ENCODE measurements at regions not wholly inside any gene's neighbourhood (a gene's known extent, or its start where the extent isn't known, plus 50 kb on each side); places are given as distances from the start of the nearest gene placed in this dataset.
"Not testable (repeated sequence)": the region's sequence is repeated elsewhere in the genome, so short reads cannot be mapped to it uniquely, and the experiment has no call there.

GRCh38 chr10:8350250-8350967, 295.9 kb downstream of the GATA3 start:
- no peak for DNase-seq

- no peak for DNase-seq
Measured at GRCh38 chr10:8352171-8353075, 297.9 kb downstream of the GATA3 start.

- no peak for DNase-seq
Measured at GRCh38 chr10:8356283-8356682, 301.8 kb downstream of the GATA3 start.

GRCh38 chr10:8359467-8359866, 305.0 kb downstream of the GATA3 start:
- DNase-seq: no peak

- DNase-seq: no peak
Measured at GRCh38 chr10:8360365-8360764, 305.9 kb downstream of the GATA3 start.

GRCh38 chr10:8360814-8361509, 306.5 kb downstream of the GATA3 start:
- no peak for DNase-seq

- no peak for DNase-seq
Measured at GRCh38 chr10:8361510-8361844, 307.0 kb downstream of the GATA3 start.

GRCh38 chr10:8365935-8366911, 311.7 kb downstream of the GATA3 start:
- DNase-seq: peak; percentile 48

- not testable (repeated sequence) for DNase-seq
Measured at GRCh38 chr10:8367672-8368411, 313.4 kb downstream of the GATA3 start.

- DNase-seq: no peak
Measured at GRCh38 chr10:8369666-8370065, 315.2 kb downstream of the GATA3 start.

GRCh38 chr10:8374334-8374733, 319.8 kb downstream of the GATA3 start:
- DNase-seq: no peak

GRCh38 chr10:8375137-8375536, 320.6 kb downstream of the GATA3 start:
- DNase-seq: no peak

- DNase-seq: no peak
Measured at GRCh38 chr10:8378198-8378983, 323.9 kb downstream of the GATA3 start.

- no peak for DNase-seq
Measured at GRCh38 chr10:8379906-8380832, 325.7 kb downstream of the GATA3 start.

- no peak for DNase-seq
Measured at GRCh38 chr10:8380833-8381496, 326.5 kb downstream of the GATA3 start.

- no peak for DNase-seq
Measured at GRCh38 chr10:8386781-8387180, 332.3 kb downstream of the GATA3 start.

GRCh38 chr10:8389630-8390029, 335.1 kb downstream of the GATA3 start:
- DNase-seq: no peak

GRCh38 chr10:8392216-8392615, 337.7 kb downstream of the GATA3 start:
- DNase-seq: no peak

- no peak for DNase-seq
Measured at GRCh38 chr10:8393531-8393930, 339.0 kb downstream of the GATA3 start.
